ENCODE measurements at regions not wholly inside any gene's neighbourhood (a gene's known extent, or its start where the extent isn't known, plus 50 kb on each side); places are given as distances from the start of the nearest gene placed in this dataset.

- no peak for TF ChIP-seq CTCF (IDR thresholded peaks at IDR 0.05; ENCODE audit: low read depth, low read length)
- TF ChIP-seq EZH2phosphoT487 (IDR thresholded peaks at IDR 0.05; ENCODE audit: low read depth): no peak
Observed at GRCh38 chr6:47403801-47404200, 73.8 kb upstream of the CD2AP start.
